GM18520 (cell line): ENCODE measurements at regions not wholly inside any gene's neighbourhood (a gene's known extent, or its start where the extent isn't known, plus 50 kb on each side); places are given as distances from the start of the nearest gene placed in this dataset.
"Not testable (repeated sequence)": the region's sequence is repeated elsewhere in the genome, so short reads cannot be mapped to it uniquely, and the experiment has no call there.

ENCODE experiments used
- ATAC-seq: cut with Tn5 transposase; IDR thresholded peaks from one replicate; pipeline ENCODE4 v1.9.1; 2021; ENCODE audit not compliant: unreplicated experiment

GRCh38 chr13:94824601-94825000, 112.3 kb upstream of the SOX21 start:
- no peak for ATAC-seq

GRCh38 chr13:94822356-94822755, 110.0 kb upstream of the SOX21 start:
- no peak for ATAC-seq

GRCh38 chr13:94816256-94816655, 103.9 kb upstream of the SOX21 start:
- no peak for ATAC-seq

DNA sequence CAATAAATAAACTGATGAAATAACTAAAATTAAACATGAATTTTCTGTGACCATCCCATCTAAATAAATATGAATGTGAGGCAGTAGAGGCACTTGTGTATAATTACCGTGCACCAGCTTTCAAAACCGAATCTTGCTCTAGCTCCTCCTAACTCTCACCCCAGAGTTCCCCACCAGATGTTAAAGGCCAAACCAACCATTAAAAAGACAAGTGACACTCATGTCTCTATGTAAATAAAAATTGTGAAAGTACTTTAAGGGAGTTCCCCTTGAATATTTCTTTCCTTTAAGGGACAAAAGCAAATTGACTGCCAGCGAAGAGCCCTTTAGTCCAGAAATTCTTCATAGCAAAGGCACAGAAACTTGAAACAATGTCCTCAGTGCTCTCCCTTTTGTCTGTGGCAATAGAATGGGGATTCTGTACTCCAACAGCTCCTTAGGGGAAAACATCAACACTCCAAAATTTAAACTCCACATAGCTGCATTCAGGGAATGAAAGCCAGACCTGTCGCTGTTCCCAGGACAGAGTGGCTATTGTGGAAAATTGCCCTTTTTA, 101.7 kb upstream of the SOX21 start:
- ATAC-seq, result peak; percentile 95

- ATAC-seq, result no peak
Measured at GRCh38 chr13:94811753-94812152, 99.4 kb upstream of the SOX21 start.

DNA sequence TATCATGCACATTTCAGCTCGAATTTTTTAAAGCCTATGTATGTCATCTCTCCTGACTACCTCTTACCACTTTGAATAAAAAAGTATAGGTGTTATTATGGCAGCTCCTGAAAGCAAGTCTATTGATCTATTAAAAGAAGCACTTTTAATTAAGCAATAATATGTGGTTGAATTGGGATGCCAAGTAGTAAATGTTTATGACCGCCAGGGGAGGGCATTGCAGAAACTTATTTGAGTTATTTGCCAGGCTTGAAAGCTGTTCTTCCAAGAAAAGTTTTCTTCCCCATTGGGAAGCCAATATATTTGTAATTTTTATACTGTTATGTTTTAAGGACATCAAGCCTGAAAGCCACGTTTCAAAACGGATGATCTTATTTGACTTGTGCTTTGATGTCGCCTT, 88.1 kb upstream of the SOX21 start:
- ATAC-seq, result no peak

- ATAC-seq, result no peak
Measured at GRCh38 chr13:94799299-94799698, 87.0 kb upstream of the SOX21 start.

DNA sequence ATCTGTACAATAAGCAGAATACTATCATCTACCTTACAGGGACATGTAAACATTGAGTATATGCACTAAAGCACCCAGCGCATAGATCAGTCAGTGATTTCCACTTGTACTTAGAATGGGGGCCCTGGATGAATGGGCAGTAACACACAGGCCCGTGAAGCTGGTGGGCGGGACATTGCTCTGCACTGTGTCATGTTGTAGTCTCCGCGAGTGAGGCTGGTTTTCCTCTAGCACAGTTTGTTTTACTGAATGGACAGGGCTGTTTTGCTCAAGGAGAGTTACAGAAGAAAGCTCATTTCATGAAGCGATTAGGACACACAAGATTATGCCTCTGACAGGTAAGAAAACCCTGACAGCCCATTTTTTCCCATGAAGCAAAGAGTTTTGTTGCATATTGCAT, 86.4 kb upstream of the SOX21 start:
- ATAC-seq, result no peak

- no peak for ATAC-seq
Measured at GRCh38 chr13:94795292-94795691, 82.9 kb upstream of the SOX21 start.

GRCh38 chr13:94786246-94786645, 73.9 kb upstream of the SOX21 start:
- not testable (repeated sequence) for ATAC-seq

DNA sequence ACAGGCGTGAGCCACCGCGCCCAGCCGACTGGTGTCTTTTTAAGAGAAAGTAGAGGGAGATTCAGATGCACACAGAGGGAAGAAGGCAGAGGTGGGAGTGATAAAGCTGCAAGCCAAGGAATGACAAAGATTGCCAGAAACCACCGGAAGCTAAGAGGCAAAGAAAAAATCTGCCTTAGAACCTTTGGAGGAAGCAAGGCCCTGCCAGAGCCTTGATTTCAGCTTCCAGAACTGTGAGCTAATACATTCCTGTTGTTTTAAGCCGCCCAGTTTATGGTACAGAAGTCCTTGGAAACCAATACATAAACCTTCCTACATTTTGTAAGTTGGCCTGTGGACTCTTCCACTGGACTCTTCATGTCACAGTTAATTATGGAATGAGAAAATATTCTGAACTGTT, 71.7 kb upstream of the SOX21 start:
- ATAC-seq, result no peak

GRCh38 chr13:94783489-94783888, 71.1 kb upstream of the SOX21 start:
- ATAC-seq, result no peak

GRCh38 chr13:94780421-94780820, 68.1 kb upstream of the SOX21 start:
- ATAC-seq, result no peak

- ATAC-seq, result no peak
Measured at GRCh38 chr13:94778986-94779385, 66.6 kb upstream of the SOX21 start.

GRCh38 chr13:94778585-94778984, 66.2 kb upstream of the SOX21 start:
- ATAC-seq, result no peak

GRCh38 chr13:94776956-94777355, 64.6 kb upstream of the SOX21 start:
- no peak for ATAC-seq

- ATAC-seq, result no peak
Measured at GRCh38 chr13:94776300-94776699, 64.0 kb upstream of the SOX21 start.

GRCh38 chr13:94765814-94766213, 53.5 kb upstream of the SOX21 start:
- ATAC-seq, result no peak

- no peak for ATAC-seq
Measured at GRCh38 chr13:94764576-94765321, 52.4 kb upstream of the SOX21 start.
